GM23338 (cell line): ENCODE measurements at regions not wholly inside any gene's neighbourhood (a gene's known extent, or its start where the extent isn't known, plus 50 kb on each side); places are given as distances from the start of the nearest gene placed in this dataset.

Source experiments
- ATAC-seq: fragments of 200-7000 bp; cut with Tn5 transposase; 3 replicates; pipeline ENCODE4 v1.9.1; 2020
- DNase-seq: peaks from one replicate; pipeline ENCODE4 v3.0.0-alpha.2; 2015; ENCODE audit warnings: low spot score
- H2AFZ ChIP-seq: fragments of 200-600 bp; sonication (generic); 2 replicates; pipeline ENCODE4 v1.8.0; 2016; ENCODE audit warnings: antibody characterized with exemption, mild to moderate bottlenecking, moderate library complexity
- H3F3A ChIP-seq: fragments of 200-600 bp; sonication (generic); replicated peaks from 2 replicates; pipeline ENCODE4 v1.8.0; 2017; ENCODE audit warnings: antibody characterized with exemption, mixed run types, low read depth
- H3K27ac ChIP-seq: fragments of 200-600 bp; sonication (generic); 2 replicates; pipeline ENCODE4 v1.6.1; 2016; ENCODE audit warnings: low read depth
- H3K27me3 ChIP-seq: fragments of 200-600 bp; sonication (generic); 2 replicates; pipeline ENCODE4 v1.8.0; 2016; ENCODE audit warnings: mild to moderate bottlenecking, mixed run types, moderate library complexity; ENCODE audit not compliant: insufficient read depth
- H3K36me3 ChIP-seq: fragments of 200-600 bp; sonication (generic); 2 replicates; pipeline ENCODE4 v1.8.0; 2016; ENCODE audit warnings: mild to moderate bottlenecking; ENCODE audit not compliant: insufficient read depth
- H3K4me1 ChIP-seq: fragments of 200-600 bp; sonication (generic); 2 replicates; pipeline ENCODE4 v1.8.0; 2016; ENCODE audit warnings: mild to moderate bottlenecking, moderate library complexity; ENCODE audit not compliant: insufficient read depth
- H3K4me2 ChIP-seq: fragments of 200-600 bp; sonication (generic); 2 replicates; pipeline ENCODE4 v1.7.1; 2017; ENCODE audit warnings: mixed run types
- H3K4me3 ChIP-seq: fragments of 200-600 bp; sonication (generic); 2 replicates; pipeline ENCODE4 v1.6.1; 2016; ENCODE audit warnings: mixed run types
- H3K79me2 ChIP-seq: fragments of 200-600 bp; sonication (generic); replicated peaks from 2 replicates; pipeline ENCODE4 v1.8.0; 2017; ENCODE audit warnings: mild to moderate bottlenecking; ENCODE audit not compliant: insufficient read depth
- H3K9me2 ChIP-seq: fragments of 200-600 bp; sonication (generic); 2 replicates; pipeline ENCODE4 v1.8.0; 2017; ENCODE audit not compliant: insufficient read depth
- H4K20me1 ChIP-seq: fragments of 200-600 bp; sonication (generic); replicated peaks from 2 replicates; pipeline ENCODE4 v1.8.0; 2017; ENCODE audit warnings: mild to moderate bottlenecking; ENCODE audit not compliant: insufficient read depth
- H3K27ac Mint-ChIP-seq: 2 replicates; pipeline ENCODE4 v1.8.0; 2020; ENCODE audit warnings: inconsistent platforms, mild to moderate bottlenecking, moderate library complexity, mixed read lengths
- H3K27me3 Mint-ChIP-seq: 3 replicates; pipeline ENCODE4 v1.8.0; 2022; ENCODE audit warnings: low read depth, mild to moderate bottlenecking, moderate library complexity, mixed read lengths, inconsistent platforms; ENCODE audit not compliant: insufficient read depth, poor library complexity
- H3K36me3 Mint-ChIP-seq: 3 replicates; pipeline ENCODE4 v1.8.0; 2021; ENCODE audit warnings: low read depth, mild to moderate bottlenecking, inconsistent platforms, moderate library complexity, mixed read lengths
- H3K4me1 Mint-ChIP-seq: 3 replicates; pipeline ENCODE4 v1.8.0; 2020; ENCODE audit warnings: mild to moderate bottlenecking, inconsistent platforms, mixed read lengths
- H3K4me3 Mint-ChIP-seq: 3 replicates; pipeline ENCODE4 v1.8.0; 2021; ENCODE audit warnings: moderate library complexity, mild to moderate bottlenecking, inconsistent platforms, mixed read lengths
- H3K9me3 Mint-ChIP-seq: 3 replicates; pipeline ENCODE4 v1.8.0; 2020; ENCODE audit warnings: moderate library complexity, mild to moderate bottlenecking, inconsistent platforms, mixed read lengths
- CREB1 ChIP-seq: fragments of 250-450 bp; sonication (Bioruptor Pico); IDR thresholded peaks from 2 replicates; pipeline ENCODE4 v1.5.0; 2020; ENCODE audit warnings: low read depth, mild to moderate bottlenecking, moderate library complexity
- EZH2 ChIP-seq: fragments of 200-600 bp; sonication (generic); IDR thresholded peaks from one replicate; pipeline ENCODE4 v1.8.0; 2017; ENCODE audit warnings: antibody characterized with exemption, mild to moderate bottlenecking, low read depth; ENCODE audit not compliant: unreplicated experiment
- EZH2phosphoT487 ChIP-seq: fragments of 200-600 bp; sonication (generic); IDR thresholded peaks from one replicate; pipeline ENCODE4 v1.8.1; 2018; ENCODE audit warnings: antibody characterized with exemption; ENCODE audit not compliant: unreplicated experiment
- JUNB ChIP-seq: IDR thresholded peaks from one replicate; pipeline ENCODE4 v1.6.1; 2016; ENCODE audit warnings: antibody characterized with exemption; ENCODE audit not compliant: unreplicated experiment
- NANOG ChIP-seq: IDR thresholded peaks from 2 replicates; pipeline ENCODE4 v1.6.1; 2016; ENCODE audit warnings: antibody characterized with exemption, borderline replicate concordance
- POLR2AphosphoS5 ChIP-seq: IDR thresholded peaks from 2 replicates; pipeline ENCODE4 v1.6.1; 2016; ENCODE audit warnings: antibody characterized with exemption, low read depth
- STAT1 ChIP-seq: IDR thresholded peaks from one replicate; pipeline ENCODE4 v1.6.1; 2016; ENCODE audit warnings: antibody characterized with exemption; ENCODE audit not compliant: unreplicated experiment
- ZNF114 ChIP-seq: fragments of 250-450 bp; sonication (Bioruptor Pico); IDR thresholded peaks from 2 replicates; pipeline ENCODE4 v1.5.0; 2020; ENCODE audit warnings: mild to moderate bottlenecking, moderate library complexity
- ZNF331 ChIP-seq: fragments of 250-450 bp; sonication (Bioruptor Pico); IDR thresholded peaks from 2 replicates; pipeline ENCODE4 v1.5.0; 2020; ENCODE audit warnings: low read depth, mild to moderate bottlenecking, moderate library complexity
- TF ChIP-seq, protein P1 (sequence below), 2 experiments: fragments of 200-600 bp in 1 of 2; sonication (generic) in 1 of 2; conservative IDR thresholded peaks; 2 replicates each; pipeline versions ENCODE4 v1.5.1 to v1.6.1; 2016 to 2017; ENCODE audit warnings: antibody characterized with exemption in 2 of 2, low read depth in 2 of 2, mild to moderate bottlenecking in 2 of 2, moderate library complexity in 1 of 2
- TF ChIP-seq, protein P2 (sequence below): fragments of 250-450 bp; sonication (Bioruptor Pico); IDR thresholded peaks from 2 replicates; pipeline ENCODE4 v1.5.0; 2020; ENCODE audit warnings: mild to moderate bottlenecking, moderate library complexity
- TF ChIP-seq, protein P3 (sequence below): IDR thresholded peaks from one replicate; pipeline ENCODE4 v1.6.1; 2018; ENCODE audit warnings: antibody characterized with exemption; ENCODE audit not compliant: unreplicated experiment
- TF ChIP-seq, protein P4 (sequence below): IDR thresholded peaks from 2 replicates; pipeline ENCODE4 v1.6.1; 2016; ENCODE audit warnings: antibody characterized with exemption

DNA sequence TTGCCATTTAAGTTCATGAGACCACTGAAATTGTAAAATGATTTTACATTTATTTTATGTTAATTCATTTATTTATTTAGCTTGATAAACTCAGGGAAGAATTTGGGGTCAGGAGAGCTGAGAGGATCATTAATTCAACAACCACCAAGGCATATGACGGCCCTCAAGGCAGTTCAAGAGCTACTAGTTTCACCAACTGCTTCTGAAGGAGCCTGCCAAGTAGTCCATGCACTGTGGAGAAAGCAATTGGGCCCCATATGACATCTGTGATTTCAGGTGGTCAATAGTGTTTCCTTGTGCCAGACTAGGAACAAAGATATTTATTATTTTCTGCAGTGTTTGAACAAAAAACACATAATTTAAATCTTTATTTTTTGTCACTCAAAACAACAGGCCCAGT lies 236.4 kb downstream of the CASP12 start:
- Mint-ChIP-seq H3K27me3 (no peaks in the 10 kb centered on the region), H3K4me1 (no peaks in the 10 kb centered on the region), H3K4me3 (no peak overlapping the region), H3K9me3 (no peaks in the 10 kb centered on the region), H3K27ac (no peak overlapping the region), H3K36me3 (peaks cover 3% of the 10 kb centered on the region; the same call in 1 of the 3 replicates)
- Histone ChIP-seq H3K27me3 (no peaks in the 10 kb centered on the region), H3F3A (no peaks in the 10 kb centered on the region), H3K4me3 (no peak overlapping the region), H3K27ac (no peak overlapping the region), H3K36me3 (no peaks in the 10 kb centered on the region), H3K79me2 (no peaks in the 10 kb centered on the region), H2AFZ (no peak overlapping the region), H3K4me2 (no peak overlapping the region), H4K20me1 (no peaks in the 10 kb centered on the region), H3K4me1 (no peaks in the 10 kb centered on the region), H3K9me2 (no peaks in the 10 kb centered on the region; the same call in 1 of the 2 replicates)
- no peak for TF ChIP-seq ZNF331
- TF ChIP-seq JUNB: no peak
- TF ChIP-seq EZH2phosphoT487: no peak
- TF ChIP-seq POLR2AphosphoS5: no peak
- TF ChIP-seq, protein P1, sequence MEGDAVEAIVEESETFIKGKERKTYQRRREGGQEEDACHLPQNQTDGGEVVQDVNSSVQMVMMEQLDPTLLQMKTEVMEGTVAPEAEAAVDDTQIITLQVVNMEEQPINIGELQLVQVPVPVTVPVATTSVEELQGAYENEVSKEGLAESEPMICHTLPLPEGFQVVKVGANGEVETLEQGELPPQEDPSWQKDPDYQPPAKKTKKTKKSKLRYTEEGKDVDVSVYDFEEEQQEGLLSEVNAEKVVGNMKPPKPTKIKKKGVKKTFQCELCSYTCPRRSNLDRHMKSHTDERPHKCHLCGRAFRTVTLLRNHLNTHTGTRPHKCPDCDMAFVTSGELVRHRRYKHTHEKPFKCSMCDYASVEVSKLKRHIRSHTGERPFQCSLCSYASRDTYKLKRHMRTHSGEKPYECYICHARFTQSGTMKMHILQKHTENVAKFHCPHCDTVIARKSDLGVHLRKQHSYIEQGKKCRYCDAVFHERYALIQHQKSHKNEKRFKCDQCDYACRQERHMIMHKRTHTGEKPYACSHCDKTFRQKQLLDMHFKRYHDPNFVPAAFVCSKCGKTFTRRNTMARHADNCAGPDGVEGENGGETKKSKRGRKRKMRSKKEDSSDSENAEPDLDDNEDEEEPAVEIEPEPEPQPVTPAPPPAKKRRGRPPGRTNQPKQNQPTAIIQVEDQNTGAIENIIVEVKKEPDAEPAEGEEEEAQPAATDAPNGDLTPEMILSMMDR (conservative IDR thresholded peaks at IDR 0.05; ENCODE audit: low read depth in 2 of 2): no peak
- no peak for TF ChIP-seq STAT1
- TF ChIP-seq, protein P2, sequence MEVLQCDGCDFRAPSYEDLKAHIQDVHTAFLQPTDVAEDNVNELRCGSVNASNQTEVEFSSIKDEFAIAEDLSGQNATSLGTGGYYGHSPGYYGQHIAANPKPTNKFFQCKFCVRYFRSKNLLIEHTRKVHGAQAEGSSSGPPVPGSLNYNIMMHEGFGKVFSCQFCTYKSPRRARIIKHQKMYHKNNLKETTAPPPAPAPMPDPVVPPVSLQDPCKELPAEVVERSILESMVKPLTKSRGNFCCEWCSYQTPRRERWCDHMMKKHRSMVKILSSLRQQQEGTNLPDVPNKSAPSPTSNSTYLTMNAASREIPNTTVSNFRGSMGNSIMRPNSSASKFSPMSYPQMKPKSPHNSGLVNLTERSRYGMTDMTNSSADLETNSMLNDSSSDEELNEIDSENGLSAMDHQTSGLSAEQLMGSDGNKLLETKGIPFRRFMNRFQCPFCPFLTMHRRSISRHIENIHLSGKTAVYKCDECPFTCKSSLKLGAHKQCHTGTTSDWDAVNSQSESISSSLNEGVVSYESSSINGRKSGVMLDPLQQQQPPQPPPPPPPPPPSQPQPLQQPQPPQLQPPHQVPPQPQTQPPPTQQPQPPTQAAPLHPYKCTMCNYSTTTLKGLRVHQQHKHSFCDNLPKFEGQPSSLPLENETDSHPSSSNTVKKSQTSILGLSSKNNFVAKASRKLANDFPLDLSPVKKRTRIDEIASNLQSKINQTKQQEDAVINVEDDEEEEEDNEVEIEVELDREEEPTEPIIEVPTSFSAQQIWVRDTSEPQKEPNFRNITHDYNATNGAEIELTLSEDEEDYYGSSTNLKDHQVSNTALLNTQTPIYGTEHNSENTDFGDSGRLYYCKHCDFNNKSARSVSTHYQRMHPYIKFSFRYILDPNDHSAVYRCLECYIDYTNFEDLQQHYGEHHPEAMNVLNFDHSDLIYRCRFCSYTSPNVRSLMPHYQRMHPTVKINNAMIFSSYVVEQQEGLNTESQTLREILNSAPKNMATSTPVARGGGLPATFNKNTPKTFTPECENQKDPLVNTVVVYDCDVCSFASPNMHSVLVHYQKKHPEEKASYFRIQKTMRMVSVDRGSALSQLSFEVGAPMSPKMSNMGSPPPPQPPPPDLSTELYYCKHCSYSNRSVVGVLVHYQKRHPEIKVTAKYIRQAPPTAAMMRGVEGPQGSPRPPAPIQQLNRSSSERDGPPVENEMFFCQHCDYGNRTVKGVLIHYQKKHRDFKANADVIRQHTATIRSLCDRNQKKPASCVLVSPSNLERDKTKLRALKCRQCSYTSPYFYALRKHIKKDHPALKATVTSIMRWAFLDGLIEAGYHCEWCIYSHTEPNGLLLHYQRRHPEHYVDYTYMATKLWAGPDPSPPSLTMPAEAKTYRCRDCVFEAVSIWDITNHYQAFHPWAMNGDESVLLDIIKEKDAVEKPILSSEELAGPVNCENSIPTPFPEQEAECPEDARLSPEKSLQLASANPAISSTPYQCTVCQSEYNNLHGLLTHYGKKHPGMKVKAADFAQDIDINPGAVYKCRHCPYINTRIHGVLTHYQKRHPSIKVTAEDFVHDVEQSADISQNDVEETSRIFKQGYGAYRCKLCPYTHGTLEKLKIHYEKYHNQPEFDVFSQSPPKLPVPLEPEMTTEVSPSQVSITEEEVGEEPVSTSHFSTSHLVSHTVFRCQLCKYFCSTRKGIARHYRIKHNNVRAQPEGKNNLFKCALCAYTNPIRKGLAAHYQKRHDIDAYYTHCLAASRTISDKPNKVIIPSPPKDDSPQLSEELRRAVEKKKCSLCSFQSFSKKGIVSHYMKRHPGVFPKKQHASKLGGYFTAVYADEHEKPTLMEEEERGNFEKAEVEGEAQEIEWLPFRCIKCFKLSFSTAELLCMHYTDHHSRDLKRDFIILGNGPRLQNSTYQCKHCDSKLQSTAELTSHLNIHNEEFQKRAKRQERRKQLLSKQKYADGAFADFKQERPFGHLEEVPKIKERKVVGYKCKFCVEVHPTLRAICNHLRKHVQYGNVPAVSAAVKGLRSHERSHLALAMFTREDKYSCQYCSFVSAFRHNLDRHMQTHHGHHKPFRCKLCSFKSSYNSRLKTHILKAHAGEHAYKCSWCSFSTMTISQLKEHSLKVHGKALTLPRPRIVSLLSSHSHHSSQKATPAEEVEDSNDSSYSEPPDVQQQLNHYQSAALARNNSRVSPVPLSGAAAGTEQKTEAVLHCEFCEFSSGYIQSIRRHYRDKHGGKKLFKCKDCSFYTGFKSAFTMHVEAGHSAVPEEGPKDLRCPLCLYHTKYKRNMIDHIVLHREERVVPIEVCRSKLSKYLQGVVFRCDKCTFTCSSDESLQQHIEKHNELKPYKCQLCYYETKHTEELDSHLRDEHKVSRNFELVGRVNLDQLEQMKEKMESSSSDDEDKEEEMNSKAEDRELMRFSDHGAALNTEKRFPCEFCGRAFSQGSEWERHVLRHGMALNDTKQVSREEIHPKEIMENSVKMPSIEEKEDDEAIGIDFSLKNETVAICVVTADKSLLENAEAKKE: no peak
- TF ChIP-seq ZNF114: no peak
- no peak for TF ChIP-seq CREB1 (CRISPR knock-in tag)
- TF ChIP-seq NANOG: no peak
- no peak for TF ChIP-seq EZH2
- TF ChIP-seq, protein P3, sequence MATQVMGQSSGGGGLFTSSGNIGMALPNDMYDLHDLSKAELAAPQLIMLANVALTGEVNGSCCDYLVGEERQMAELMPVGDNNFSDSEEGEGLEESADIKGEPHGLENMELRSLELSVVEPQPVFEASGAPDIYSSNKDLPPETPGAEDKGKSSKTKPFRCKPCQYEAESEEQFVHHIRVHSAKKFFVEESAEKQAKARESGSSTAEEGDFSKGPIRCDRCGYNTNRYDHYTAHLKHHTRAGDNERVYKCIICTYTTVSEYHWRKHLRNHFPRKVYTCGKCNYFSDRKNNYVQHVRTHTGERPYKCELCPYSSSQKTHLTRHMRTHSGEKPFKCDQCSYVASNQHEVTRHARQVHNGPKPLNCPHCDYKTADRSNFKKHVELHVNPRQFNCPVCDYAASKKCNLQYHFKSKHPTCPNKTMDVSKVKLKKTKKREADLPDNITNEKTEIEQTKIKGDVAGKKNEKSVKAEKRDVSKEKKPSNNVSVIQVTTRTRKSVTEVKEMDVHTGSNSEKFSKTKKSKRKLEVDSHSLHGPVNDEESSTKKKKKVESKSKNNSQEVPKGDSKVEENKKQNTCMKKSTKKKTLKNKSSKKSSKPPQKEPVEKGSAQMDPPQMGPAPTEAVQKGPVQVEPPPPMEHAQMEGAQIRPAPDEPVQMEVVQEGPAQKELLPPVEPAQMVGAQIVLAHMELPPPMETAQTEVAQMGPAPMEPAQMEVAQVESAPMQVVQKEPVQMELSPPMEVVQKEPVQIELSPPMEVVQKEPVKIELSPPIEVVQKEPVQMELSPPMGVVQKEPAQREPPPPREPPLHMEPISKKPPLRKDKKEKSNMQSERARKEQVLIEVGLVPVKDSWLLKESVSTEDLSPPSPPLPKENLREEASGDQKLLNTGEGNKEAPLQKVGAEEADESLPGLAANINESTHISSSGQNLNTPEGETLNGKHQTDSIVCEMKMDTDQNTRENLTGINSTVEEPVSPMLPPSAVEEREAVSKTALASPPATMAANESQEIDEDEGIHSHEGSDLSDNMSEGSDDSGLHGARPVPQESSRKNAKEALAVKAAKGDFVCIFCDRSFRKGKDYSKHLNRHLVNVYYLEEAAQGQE: no peak
- TF ChIP-seq, protein P4, sequence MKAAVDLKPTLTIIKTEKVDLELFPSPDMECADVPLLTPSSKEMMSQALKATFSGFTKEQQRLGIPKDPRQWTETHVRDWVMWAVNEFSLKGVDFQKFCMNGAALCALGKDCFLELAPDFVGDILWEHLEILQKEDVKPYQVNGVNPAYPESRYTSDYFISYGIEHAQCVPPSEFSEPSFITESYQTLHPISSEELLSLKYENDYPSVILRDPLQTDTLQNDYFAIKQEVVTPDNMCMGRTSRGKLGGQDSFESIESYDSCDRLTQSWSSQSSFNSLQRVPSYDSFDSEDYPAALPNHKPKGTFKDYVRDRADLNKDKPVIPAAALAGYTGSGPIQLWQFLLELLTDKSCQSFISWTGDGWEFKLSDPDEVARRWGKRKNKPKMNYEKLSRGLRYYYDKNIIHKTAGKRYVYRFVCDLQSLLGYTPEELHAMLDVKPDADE: no peak
- ATAC-seq (no peak), DNase-seq (no peak)
